Gastrocnemius medialis (tissue), 4 donors: ENCODE measurements at regions not wholly inside any gene's neighbourhood (a gene's known extent, or its start where the extent isn't known, plus 50 kb on each side); places are given as distances from the start of the nearest gene placed in this dataset.

ENCODE experiments used
- CTCF ChIP-seq, 5 experiments: fragments of 450-650 bp in 3 of 5; fragments of 200-600 bp in 2 of 5; sonication (generic) in 2 of 5; IDR thresholded peaks in 4 of 5; conservative IDR thresholded peaks in 1 of 5; 1 replicate in 4 of 5; 2 replicates in 1 of 5; pipeline ENCODE4 v1.5.1; 2016 to 2019; ENCODE audit warnings: antibody characterized with exemption in 5 of 5, mild to moderate bottlenecking in 3 of 5, moderate library complexity in 3 of 5
- POLR2A ChIP-seq, 2 donors: fragments of 450-650 bp; IDR thresholded peaks; one replicate each; pipeline ENCODE4 v1.6.1; 2017; ENCODE audit warnings: antibody characterized with exemption in 2 of 2, mild to moderate bottlenecking in 2 of 2, moderate library complexity in 2 of 2

- TF ChIP-seq POLR2A (IDR thresholded peaks at IDR 0.05), result no peak
- no peak for TF ChIP-seq CTCF (IDR thresholded peaks at IDR 0.05 in 4 of 5, conservative IDR thresholded peaks at IDR 0.05 in 1 of 5)
Observed at GRCh38 chr6:126698732-126699240, 358.9 kb downstream of the CENPW start.
